ENCODE measurements at regions not wholly inside any gene's neighbourhood (a gene's known extent, or its start where the extent isn't known, plus 50 kb on each side); places are given as distances from the start of the nearest gene placed in this dataset.
"Not testable (repeated sequence)": the region's sequence is repeated elsewhere in the genome, so short reads cannot be mapped to it uniquely, and the experiment has no call there.

DNA sequence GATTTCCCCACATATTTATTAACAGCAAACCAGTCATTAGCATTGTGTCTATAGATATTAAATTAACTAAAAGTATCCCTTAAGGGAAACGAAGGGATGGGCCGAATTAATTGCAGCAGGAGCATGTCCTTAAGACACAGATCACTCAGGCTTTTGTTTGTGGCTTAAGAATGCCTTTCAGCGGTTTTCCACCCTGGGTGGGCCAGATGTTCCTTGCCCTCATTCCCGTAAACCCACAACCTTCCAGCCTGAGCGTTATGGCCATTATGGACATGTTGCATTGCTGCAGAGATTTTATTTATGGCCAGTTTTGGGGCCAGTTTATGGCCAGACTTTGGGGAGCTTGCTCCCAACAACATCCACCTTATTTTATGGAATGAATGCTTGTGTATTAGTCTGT, 55.5 kb upstream of the TCL1A start:
- TF ChIP-seq POLR2A (IDR thresholded peaks at IDR 0.05; ENCODE audit: low read length); GATA1 (IDR thresholded peaks at IDR 0.05; ENCODE audit: low read depth, low read length): not testable (repeated sequence)

Measured in erythroblast (primary cell).